ENCODE measurements at regions not wholly inside any gene's neighbourhood (a gene's known extent, or its start where the extent isn't known, plus 50 kb on each side); places are given as distances from the start of the nearest gene placed in this dataset.

DNA sequence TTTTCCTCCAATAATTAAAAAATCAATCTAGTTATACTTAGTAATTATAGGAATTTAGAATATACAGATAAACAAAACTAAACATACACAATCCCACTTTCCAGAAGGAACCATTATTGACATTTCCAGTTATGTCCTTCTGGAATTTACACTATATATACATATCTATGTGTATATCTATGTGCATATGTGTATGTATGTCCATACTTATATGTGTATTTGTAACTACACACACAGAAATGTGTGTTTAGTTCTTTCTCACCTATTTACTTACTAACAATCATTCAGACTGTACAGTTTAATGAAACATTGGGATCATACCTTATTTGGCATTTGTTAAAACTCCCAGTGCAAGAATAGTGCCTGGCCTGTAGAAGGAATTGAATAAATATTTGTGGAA is 126.4 kb downstream of the FHIP1A start:
- no peak overlapping the region for H4K91ac ChIP-seq (ENCODE audit: insufficient read depth, low read depth, low read length)
- H3K23ac ChIP-seq (ENCODE audit: low read depth, low read length): no peak overlapping the region
- no peak overlapping the region for H2BK20ac ChIP-seq (ENCODE audit: low read depth, low read length)
- no peak overlapping the region for H3K4ac ChIP-seq (ENCODE audit: low read depth, low read length)
- POLR2A ChIA-PET (ENCODE audit: unreplicated experiment): no interaction called here
- H4K20me1 ChIP-seq (ENCODE audit: insufficient read depth, low read length): no peaks in the 10 kb centered on the region
- H2AFZ ChIP-seq (replicated peaks; ENCODE audit: low read length, poor library complexity): no peak overlapping the region
- TF ChIP-seq SMC3 (IDR thresholded peaks at IDR 0.05; ENCODE audit: low read depth, low read length) (no peak), MXI1 (IDR thresholded peaks at IDR 0.05; ENCODE audit: borderline replicate concordance, low read depth, low read length) (no peak), RFX5 (IDR thresholded peaks at IDR 0.05; ENCODE audit: low read depth, low read length) (no peak), CEBPB (IDR thresholded peaks at IDR 0.05; ENCODE audit: low read depth, low read length) (no peak), MAFK (IDR thresholded peaks at IDR 0.05; ENCODE audit: low read depth, low read length) (no peak), BHLHE40 (IDR thresholded peaks at IDR 0.05; ENCODE audit: low read depth, low read length) (no peak), MAZ (IDR thresholded peaks at IDR 0.05; ENCODE audit: borderline replicate concordance, low read depth, low read length) (no peak), CHD1 (IDR thresholded peaks at IDR 0.05; ENCODE audit: low read depth, low read length) (no peak), FOS (IDR thresholded peaks at IDR 0.05; ENCODE audit: low read depth, low read length) (no peak), POLR2A (IDR thresholded peaks at IDR 0.05; ENCODE audit: low read depth, low read length) (no peak)
- TF ChIP-seq, protein P1, sequence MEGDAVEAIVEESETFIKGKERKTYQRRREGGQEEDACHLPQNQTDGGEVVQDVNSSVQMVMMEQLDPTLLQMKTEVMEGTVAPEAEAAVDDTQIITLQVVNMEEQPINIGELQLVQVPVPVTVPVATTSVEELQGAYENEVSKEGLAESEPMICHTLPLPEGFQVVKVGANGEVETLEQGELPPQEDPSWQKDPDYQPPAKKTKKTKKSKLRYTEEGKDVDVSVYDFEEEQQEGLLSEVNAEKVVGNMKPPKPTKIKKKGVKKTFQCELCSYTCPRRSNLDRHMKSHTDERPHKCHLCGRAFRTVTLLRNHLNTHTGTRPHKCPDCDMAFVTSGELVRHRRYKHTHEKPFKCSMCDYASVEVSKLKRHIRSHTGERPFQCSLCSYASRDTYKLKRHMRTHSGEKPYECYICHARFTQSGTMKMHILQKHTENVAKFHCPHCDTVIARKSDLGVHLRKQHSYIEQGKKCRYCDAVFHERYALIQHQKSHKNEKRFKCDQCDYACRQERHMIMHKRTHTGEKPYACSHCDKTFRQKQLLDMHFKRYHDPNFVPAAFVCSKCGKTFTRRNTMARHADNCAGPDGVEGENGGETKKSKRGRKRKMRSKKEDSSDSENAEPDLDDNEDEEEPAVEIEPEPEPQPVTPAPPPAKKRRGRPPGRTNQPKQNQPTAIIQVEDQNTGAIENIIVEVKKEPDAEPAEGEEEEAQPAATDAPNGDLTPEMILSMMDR (conservative IDR thresholded peaks at IDR 0.05; ENCODE audit: low read depth, low read length): no peak
- TF ChIP-seq, protein P2, sequence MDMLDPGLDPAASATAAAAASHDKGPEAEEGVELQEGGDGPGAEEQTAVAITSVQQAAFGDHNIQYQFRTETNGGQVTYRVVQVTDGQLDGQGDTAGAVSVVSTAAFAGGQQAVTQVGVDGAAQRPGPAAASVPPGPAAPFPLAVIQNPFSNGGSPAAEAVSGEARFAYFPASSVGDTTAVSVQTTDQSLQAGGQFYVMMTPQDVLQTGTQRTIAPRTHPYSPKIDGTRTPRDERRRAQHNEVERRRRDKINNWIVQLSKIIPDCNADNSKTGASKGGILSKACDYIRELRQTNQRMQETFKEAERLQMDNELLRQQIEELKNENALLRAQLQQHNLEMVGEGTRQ (IDR thresholded peaks at IDR 0.05; ENCODE audit: low read depth, low read length): no peak
- TF ChIP-seq, protein P3, sequence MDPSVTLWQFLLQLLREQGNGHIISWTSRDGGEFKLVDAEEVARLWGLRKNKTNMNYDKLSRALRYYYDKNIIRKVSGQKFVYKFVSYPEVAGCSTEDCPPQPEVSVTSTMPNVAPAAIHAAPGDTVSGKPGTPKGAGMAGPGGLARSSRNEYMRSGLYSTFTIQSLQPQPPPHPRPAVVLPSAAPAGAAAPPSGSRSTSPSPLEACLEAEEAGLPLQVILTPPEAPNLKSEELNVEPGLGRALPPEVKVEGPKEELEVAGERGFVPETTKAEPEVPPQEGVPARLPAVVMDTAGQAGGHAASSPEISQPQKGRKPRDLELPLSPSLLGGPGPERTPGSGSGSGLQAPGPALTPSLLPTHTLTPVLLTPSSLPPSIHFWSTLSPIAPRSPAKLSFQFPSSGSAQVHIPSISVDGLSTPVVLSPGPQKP (IDR thresholded peaks at IDR 0.05; ENCODE audit: borderline replicate concordance, low read depth, low read length): no peak
- no peak overlapping the region for H2BK5ac ChIP-seq (ENCODE audit: low read depth, low read length, poor library complexity, severe bottlenecking)
- dilution Hi-C loops (cut with HindIII; ENCODE audit: low sequenced_read_pairs, unreplicated experiment): no loop called here
- no peak overlapping the region for H3K18ac ChIP-seq (ENCODE audit: low read depth, low read length)
- no TSS peak for BruUV-seq (replicated peaks)
- no peak for ATAC-seq (ENCODE audit: low read depth)
- no peak overlapping the region for H3K14ac ChIP-seq (replicated peaks; ENCODE audit: low read depth, low read length)
- H2BK120ac ChIP-seq (ENCODE audit: low read depth, low read length): no peak overlapping the region
- H2AK9ac ChIP-seq (replicated peaks; ENCODE audit: low read depth, low read length, poor library complexity): no peak overlapping the region
- no peaks in the 10 kb centered on the region for H3K79me1 ChIP-seq (ENCODE audit: low read depth in 1 of 2, low read length in 2 of 2)
- H2BK15ac ChIP-seq (ENCODE audit: low read depth, low read length): no peak overlapping the region
- H2AK5ac ChIP-seq (ENCODE audit: low read depth, low read length): no peak overlapping the region
- in situ Hi-C loops (cut with MboI; ENCODE audit: low sequenced_read_pairs): no loop called here
- no peaks in the 10 kb centered on the region for H3K36me3 ChIP-seq (ENCODE audit: control insufficient read depth, insufficient read depth, low read length)
- no peaks in the 10 kb centered on the region for H3K4me1 ChIP-seq (ENCODE audit: control insufficient read depth, insufficient read depth, low read length)
- no peak overlapping the region for H3K56ac ChIP-seq (ENCODE audit: extremely low read depth, insufficient read depth, low read length)
- H4K8ac ChIP-seq (ENCODE audit: low read depth in 2 of 2, low read length in 2 of 2): no peak overlapping the region
- intact Hi-C loops (cut with micrococcal nuclease): no loop called here
- H3K4me3 ChIP-seq (ENCODE audit: insufficient read depth, low read depth, low read length): no peak overlapping the region
- CTCF ChIA-PET: no interaction called here
- no peaks in the 10 kb centered on the region for H3K27me3 ChIP-seq (ENCODE audit: control insufficient read depth, insufficient read depth, low read length)
- H3K9ac ChIP-seq (ENCODE audit: low read depth, low read length): no peak overlapping the region
- no peak overlapping the region for H4K5ac ChIP-seq (ENCODE audit: low read depth, low read length)
- H3K27ac ChIP-seq (ENCODE audit: insufficient read depth, low read length): no peak overlapping the region
- DNase-seq: no peak
- no peak overlapping the region for H3K4me2 ChIP-seq (ENCODE audit: low read depth, low read length)
- H3K9me3 ChIP-seq (ENCODE audit: control insufficient read depth, insufficient read depth, low read length): no peaks in the 10 kb centered on the region
- no peaks in the 10 kb centered on the region for H3K9me1 ChIP-seq (ENCODE audit: insufficient read depth, low read length)

Data from IMR-90 (cell line).